ENCODE measurements at regions not wholly inside any gene's neighbourhood (a gene's known extent, or its start where the extent isn't known, plus 50 kb on each side); places are given as distances from the start of the nearest gene placed in this dataset.

- no peak for DNase-seq
These were observed 439.3 kb upstream of the DAB2 start for GRCh38 chr5:39863926-39864552.

GRCh38 chr5:39857041-39857440 is 432.3 kb upstream of the DAB2 start:
- no peak for DNase-seq

DNA sequence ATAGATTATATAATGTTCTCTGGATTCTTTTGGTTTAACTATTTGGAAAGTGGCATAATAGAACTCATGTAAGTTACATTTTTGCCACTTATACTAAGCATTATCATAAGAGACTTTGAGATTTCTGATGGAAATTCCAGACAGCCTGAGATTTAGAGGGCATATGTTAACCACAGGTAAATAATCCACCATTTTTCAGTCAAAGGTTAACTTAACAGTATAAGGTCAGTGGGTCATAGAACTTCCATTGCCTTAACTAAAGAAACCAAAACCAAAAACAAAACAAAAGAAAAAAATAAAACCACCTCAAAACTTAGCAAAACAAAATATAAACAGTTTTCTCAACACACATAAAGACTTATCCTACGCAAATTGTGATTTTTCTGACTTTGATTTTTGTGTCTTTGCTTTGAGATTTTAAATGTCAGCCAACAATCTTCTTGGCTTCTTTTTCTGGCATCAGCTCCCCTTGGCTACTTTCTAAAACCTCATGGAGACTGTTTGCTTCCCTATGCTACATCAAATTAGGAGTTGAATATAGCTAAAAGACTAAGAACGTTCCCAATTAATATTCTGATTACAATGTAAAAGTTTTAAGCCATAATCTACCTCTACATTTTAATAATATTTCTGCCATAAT is 430.1 kb upstream of the DAB2 start:
- DNase-seq = no peak

DNA sequence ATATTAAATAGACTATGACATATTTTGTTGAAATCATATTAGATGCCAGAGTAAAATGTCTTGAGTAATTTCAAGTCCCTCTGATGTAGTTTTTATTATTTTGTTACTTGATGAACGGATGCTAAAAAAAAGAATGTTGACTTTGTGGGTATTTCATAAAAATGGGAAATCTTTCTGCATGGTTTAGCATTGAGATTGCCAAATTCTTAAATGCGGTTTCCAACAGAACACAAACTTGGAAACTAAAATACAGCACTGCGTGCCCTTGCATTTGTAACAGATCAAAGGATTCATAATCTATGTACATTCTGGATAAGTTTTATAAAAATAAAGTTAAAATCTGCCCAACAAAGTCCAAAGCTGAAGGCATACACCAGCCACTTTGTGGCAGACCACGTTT is 425.5 kb upstream of the DAB2 start:
- no peak for DNase-seq

DNA sequence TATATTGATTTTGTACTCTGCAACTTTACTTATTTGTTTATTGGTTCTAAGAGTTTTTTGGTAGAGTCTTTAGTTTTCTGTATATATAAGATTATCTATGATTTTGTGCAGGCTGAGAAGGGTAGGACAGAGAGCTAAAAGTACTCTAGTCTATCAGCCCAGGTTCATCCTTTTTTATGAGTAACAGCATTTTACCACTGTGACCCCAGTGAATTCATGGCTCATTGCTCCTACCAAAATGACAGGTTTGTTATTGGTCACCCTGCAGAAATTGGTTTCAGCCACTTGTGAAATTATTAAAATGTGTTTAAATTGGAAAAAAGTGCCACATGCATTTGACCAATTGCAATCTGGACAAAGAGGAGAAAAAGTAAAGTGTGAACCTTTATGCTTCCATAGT is 421.4 kb upstream of the DAB2 start:
- DNase-seq = no peak

DNA sequence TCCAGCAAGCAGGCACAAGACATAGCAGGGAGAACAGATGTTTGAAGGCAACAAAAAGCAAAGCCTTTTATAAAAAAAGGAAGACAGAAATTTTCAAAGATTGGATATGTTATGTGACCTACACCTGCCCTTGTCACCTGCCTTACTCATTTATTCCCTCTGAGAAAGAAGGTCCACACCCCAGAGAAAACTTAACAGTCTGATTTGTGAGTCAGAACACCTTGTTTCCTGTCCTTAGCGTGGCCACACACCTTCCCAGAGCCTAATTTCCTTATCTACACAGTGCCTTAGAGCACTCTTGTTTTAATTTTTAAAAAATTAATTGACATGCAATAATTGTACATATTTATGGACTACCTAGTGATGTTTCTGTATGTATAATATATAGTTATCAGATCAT is 419.0 kb upstream of the DAB2 start:
- no peak for DNase-seq

DNA sequence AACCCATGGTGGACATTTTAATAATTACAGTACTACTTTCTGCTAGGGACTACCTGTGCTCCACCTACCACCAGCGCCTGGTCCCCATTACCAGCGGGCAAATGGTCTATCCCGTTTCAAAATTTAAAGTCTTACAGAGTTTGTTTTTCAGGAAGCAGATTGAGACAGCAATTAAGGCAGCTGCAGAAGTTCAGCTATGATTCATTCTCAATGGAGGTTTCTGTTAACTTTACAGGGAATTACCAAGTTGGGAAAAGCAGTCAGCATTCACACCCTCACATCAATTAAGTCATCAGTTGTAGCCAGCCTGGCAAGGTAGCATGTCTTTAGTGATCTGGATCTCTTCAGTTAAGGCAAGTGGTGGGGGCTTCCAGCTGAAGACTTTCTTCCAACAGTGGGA is 410.6 kb upstream of the DAB2 start:
- no peak for DNase-seq

DNA sequence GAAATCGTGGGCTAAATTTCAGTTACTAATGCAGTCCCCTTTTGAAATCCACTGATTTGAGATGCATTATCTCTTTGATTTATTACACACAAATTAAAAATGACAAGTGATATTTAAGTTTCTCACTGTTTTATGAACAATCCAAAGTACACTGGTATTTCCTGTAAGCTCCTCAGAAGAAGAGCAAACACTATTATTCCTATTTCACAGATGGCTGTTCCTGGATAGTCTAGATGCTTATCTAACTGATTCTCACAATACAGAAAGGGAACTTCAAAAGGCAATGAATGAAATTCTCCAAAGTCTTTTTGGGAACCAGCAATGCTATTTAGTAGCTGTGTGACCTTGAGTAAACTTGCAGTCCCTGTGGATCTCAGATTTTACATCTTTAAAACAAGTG is 404.7 kb upstream of the DAB2 start:
- no peak for DNase-seq

GRCh38 chr5:39826051-39826450 is 401.3 kb upstream of the DAB2 start:
- DNase-seq = no peak

- DNase-seq = no peak
These were observed 400.5 kb upstream of the DAB2 start for GRCh38 chr5:39825301-39825700.

DNA sequence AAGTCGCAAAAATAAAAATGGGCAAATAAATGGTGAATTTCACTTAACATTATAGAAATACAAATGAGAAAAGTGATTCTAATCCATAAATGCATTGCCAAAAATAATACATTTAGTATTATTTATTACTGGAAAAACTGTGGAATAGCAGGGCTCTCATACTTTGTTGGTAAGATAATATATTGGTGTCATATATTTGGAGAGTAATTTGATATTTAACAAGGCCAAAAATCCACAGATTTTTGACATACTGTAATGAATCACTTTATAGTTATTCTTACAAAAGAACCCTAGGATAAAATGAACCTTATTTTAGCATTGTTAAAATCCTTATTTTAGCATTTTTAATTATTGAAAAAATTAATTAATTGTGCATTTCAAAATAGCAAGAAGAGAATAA is 397.2 kb upstream of the DAB2 start:
- DNase-seq = no peak

DNA sequence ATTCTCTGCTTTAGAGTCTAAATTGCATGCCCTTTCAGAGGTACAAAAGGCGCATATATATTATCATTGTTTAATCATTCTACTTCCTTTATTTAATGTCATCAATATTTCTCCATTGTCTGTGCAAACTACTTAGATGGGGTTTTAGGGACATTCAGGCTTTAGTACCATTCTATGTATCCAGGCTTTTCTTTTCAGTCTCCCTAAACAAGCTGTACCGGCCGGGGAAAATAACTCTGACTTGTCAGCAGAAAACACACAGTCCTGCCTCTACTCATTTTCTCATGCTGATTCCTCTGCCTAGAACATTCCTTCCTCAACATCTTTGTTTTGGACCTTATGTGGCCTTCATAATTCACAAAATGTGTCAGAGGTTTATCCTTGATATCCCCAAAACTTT is 392.1 kb upstream of the DAB2 start:
- DNase-seq = no peak

- no peak for DNase-seq
These were observed 391.5 kb upstream of the DAB2 start for GRCh38 chr5:39816156-39816845.

DNA sequence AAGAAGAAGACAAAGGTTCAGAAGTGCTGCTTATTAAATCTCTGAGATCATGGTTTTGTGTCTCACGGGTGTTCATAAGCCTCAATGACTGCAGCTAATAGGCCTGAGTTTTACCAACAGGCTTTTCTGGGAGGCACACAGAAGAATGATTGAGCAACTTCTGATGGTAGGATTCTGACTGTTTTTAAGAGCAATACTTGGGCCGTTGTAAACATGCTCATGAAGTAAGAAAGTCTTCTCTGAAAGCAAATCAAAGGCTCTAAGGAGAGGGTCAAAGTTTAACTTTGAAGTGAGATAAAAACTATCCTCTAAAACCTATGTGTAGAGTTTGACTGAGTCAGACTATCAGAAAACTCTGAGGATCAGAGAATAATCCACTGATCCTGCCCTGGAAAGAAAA is 390.9 kb upstream of the DAB2 start:
- no peak for DNase-seq

- DNase-seq = no peak
These were observed 386.6 kb upstream of the DAB2 start for GRCh38 chr5:39811381-39811780.

DNA sequence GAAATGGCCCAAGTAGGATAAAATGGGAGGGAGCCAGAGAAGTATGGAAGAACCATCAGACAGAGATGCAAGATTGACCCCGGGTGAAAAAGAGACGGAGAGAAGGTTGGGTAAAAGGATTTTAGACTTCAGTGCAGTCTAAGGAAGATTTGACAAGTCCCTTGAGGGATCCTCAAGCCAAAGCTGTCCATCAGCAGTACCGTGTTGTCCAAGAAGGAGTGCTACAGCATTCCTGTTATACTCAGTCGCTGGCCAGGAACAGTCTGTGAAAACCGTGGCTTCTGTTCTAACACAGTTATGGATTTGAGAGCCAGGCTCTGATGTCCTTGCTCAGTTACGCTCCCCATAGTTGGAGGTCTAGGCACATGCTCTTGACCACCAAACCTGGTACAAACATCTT is 383.9 kb upstream of the DAB2 start:
- no peak for DNase-seq

GRCh38 chr5:39801306-39801705 is 376.5 kb upstream of the DAB2 start:
- DNase-seq = no peak

- DNase-seq = no peak
These were observed 375.3 kb upstream of the DAB2 start for GRCh38 chr5:39800042-39800601.

DNA sequence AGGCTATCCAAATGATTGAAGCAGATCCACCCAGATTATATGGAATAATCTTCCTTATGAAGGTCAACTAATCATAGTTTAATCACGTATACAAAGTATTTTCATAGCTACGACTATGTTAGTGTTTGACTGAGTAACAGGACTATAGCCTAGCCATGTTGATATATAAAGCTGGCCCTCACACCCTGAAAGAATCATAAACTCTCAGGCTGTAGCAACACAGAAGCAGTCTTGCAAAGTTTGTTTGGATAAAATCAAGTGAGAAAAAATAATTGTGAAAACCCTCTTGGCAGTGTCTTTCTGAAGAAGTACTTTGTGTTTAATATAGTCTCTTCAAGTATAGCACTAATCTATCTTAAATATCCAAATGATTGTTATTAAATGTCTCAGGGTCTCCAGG is 374.5 kb upstream of the DAB2 start:
- no peak for DNase-seq

GRCh38 chr5:39794513-39795210 is 369.9 kb upstream of the DAB2 start:
- no peak for DNase-seq

DNA sequence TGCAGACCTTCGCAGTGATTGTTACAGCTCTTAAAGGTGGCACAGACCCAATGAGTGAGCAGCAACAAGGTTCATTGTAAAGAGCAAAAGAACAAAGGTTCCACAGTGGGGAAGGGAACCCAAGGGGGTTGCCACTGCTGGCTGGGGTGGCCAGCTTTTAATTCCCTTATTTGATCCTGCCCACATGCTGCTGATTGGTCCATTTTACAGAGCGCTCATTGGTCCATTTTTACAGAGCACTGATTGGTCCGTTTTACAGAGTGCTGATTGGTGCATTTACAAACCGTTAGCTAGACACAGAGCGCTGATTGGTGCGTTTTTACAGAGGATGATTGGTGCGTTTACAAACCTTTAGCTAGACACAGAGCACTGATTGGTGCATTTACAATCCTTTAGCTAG is 360.6 kb upstream of the DAB2 start:
- DNase-seq = no peak

DNA sequence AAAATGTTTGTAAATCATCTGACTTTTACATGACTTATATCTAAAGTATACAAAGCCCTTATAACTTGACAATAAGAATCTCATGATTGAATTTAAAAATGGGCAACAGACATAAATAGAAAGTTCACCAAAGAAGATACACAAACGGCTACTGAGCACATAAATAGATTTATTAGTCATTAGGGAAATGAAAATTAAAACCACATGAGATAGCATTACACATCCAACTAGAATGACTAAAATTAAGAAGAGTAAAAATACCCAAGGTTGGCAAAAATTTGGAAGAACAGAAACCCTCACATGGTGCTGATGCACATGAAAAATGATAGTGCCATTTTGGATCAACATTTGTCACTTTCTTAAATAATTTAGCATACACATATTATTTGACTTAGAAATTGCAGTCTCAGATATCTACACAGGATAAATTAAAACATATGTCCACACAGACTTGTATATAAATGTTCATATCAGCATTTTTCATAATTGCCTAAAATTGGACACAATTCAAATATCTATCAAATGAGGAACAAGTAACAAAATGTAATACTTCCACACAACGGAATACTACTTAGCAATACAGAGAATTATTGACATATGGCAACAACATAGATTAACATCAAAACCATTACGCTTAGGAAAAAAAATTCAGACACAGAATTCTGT is 359.1 kb upstream of the DAB2 start:
- no peak for DNase-seq

GRCh38 chr5:39780347-39780746 is 355.6 kb upstream of the DAB2 start:
- no peak for DNase-seq

All from NCI-H774 (cell line).